A673 (cell line): ENCODE measurements at regions not wholly inside any gene's neighbourhood (a gene's known extent, or its start where the extent isn't known, plus 50 kb on each side); places are given as distances from the start of the nearest gene placed in this dataset.

Experiments
- BruUV-seq: library from RNA; stranded (reverse); fragments of 400-500 nt; replicated peaks from 2 replicates; lab custom pipeline; 2021; lab: Mats Ljungman, UMichigan
- CTCF ChIA-PET: fragments of 300-600 bp; sonication (Branson Sonifier 250); formaldehyde crosslinking; loops from one replicate; lab custom pipeline; 2022; ENCODE audit warnings: antibody characterized with exemption; lab: Charles Lee
- POLR2A ChIA-PET: fragments of 300-600 bp; sonication (Branson Sonifier 250); formaldehyde crosslinking; loops from one replicate; lab custom pipeline; 2022; ENCODE audit warnings: antibody characterized with exemption; ENCODE audit not compliant: low non-redundant PET; lab: Charles Lee
- DNase-seq: peaks from one replicate; pipeline ENCODE4 v3.0.0-alpha.2; 2015; ENCODE audit warnings: low spot score
- H3K27ac ChIP-seq: fragments of 200-600 bp; sonication (generic); 2 replicates; pipeline ENCODE4 v1.5.1; 2016; ENCODE audit warnings: mixed run types, low read depth, mild to moderate bottlenecking, mixed read lengths, antibody characterized with exemption, low read length; ENCODE audit not compliant: poor library complexity, severe bottlenecking
- H3K27me3 ChIP-seq: fragments of 200-600 bp; sonication (generic); replicated peaks from 2 replicates; pipeline ENCODE4 v1.6.1; 2017; ENCODE audit warnings: mixed run types, low read depth, mild to moderate bottlenecking, mixed read lengths, antibody characterized with exemption, low read length; ENCODE audit not compliant: insufficient read depth, poor library complexity
- H3K36me3 ChIP-seq: fragments of 200-600 bp; sonication (generic); 2 replicates; pipeline ENCODE4 v1.6.1; 2016; ENCODE audit warnings: mixed run types, mild to moderate bottlenecking, mixed read lengths, antibody characterized with exemption, low read length; ENCODE audit not compliant: insufficient read depth, poor library complexity, severe bottlenecking
- H3K4me1 ChIP-seq: fragments of 200-600 bp; sonication (generic); 2 replicates; pipeline ENCODE4 v1.6.1; 2017; ENCODE audit warnings: mixed run types, mild to moderate bottlenecking, mixed read lengths, antibody characterized with exemption, low read length; ENCODE audit not compliant: insufficient read depth, poor library complexity, severe bottlenecking
- H3K4me3 ChIP-seq: fragments of 200-600 bp; sonication (generic); 2 replicates; pipeline ENCODE4 v1.5.1; 2016; ENCODE audit warnings: low read depth, mixed run types, mild to moderate bottlenecking, mixed read lengths, low read length; ENCODE audit not compliant: poor library complexity, severe bottlenecking
- H3K9me3 ChIP-seq: fragments of 200-600 bp; sonication (generic); 2 replicates; pipeline ENCODE4 v1.6.1; 2016; ENCODE audit warnings: mixed run types, low read depth, mild to moderate bottlenecking, mixed read lengths, antibody characterized with exemption, low read length; ENCODE audit not compliant: poor library complexity, severe bottlenecking
- CTCF ChIP-seq: fragments of 300-800, 200-600 bp; sonication (generic); conservative IDR thresholded peaks from 2 replicates; pipeline ENCODE4 v1.5.1; 2017; ENCODE audit warnings: low read depth, mild to moderate bottlenecking, antibody characterized with exemption, low read length, moderate library complexity, mixed read lengths
- EZH2 ChIP-seq: fragments of 200-600 bp; sonication (generic); IDR thresholded peaks from 2 replicates; pipeline ENCODE4 v1.6.1; 2017; ENCODE audit warnings: borderline replicate concordance, low read depth, mild to moderate bottlenecking, mixed read lengths, antibody characterized with exemption, low read length; ENCODE audit not compliant: poor library complexity, severe bottlenecking
- intact Hi-C: fragments of 100-400 bp; cut with micrococcal nuclease; formaldehyde crosslinking; loops from one replicate; pipeline ENCODE4 v1.10.0; 2022; ENCODE audit not compliant: unreplicated experiment

- Histone ChIP-seq H3K36me3 (no peaks in the 10 kb centered on the region), H3K4me1 (no peaks in the 10 kb centered on the region), H3K4me3 (peak overlapping the region; percentile 38), H3K27me3 (no peaks in the 10 kb centered on the region), H3K9me3 (peaks cover 12% of the 10 kb centered on the region), H3K27ac (peak overlapping the region; percentile 62)
- TF ChIP-seq CTCF: no peak
- no peak for TF ChIP-seq EZH2
- ChIA-PET CTCF (no interaction called here), POLR2A (no interaction called here)
- no peak for DNase-seq
- intact Hi-C loops: no loop called here
- no TSS peak for BruUV-seq
Observed at GRCh38 chr13:97077341-97077740, 83.1 kb upstream of the OXGR1 start.

- Histone ChIP-seq H3K4me1 (no peaks in the 10 kb centered on the region), H3K36me3 (no peaks in the 10 kb centered on the region), H3K9me3 (peaks cover 2% of the 10 kb centered on the region), H3K27ac (no peak overlapping the region), H3K4me3 (no peak overlapping the region), H3K27me3 (no peaks in the 10 kb centered on the region)
- ChIA-PET CTCF (no interaction called here), POLR2A (no interaction called here)
- TF ChIP-seq CTCF (no peak), EZH2 (no peak)
- intact Hi-C loops: no loop called here
- BruUV-seq: no TSS peak
- no peak for DNase-seq
Observed at GRCh38 chr13:97079726-97080125, 85.5 kb upstream of the OXGR1 start.

GRCh38 chr13:97082461-97083207 is 88.4 kb upstream of the OXGR1 start:
- H3K4me1 ChIP-seq: no peaks in the 10 kb centered on the region
- POLR2A ChIA-PET: no interaction called here
- no peak overlapping the region for H3K4me3 ChIP-seq
- H3K27me3 ChIP-seq: no peaks in the 10 kb centered on the region
- no peak overlapping the region for H3K27ac ChIP-seq
- no peaks in the 10 kb centered on the region for H3K36me3 ChIP-seq
- TF ChIP-seq EZH2: no peak
- TF ChIP-seq CTCF: no peak
- CTCF ChIA-PET: no interaction called here
- BruUV-seq: no TSS peak
- intact Hi-C loops: no loop called here
- no peak for DNase-seq
- peaks cover 4% of the 10 kb centered on the region for H3K9me3 ChIP-seq
